OCI-LY1 (cell line): ENCODE measurements at regions not wholly inside any gene's neighbourhood (a gene's known extent, or its start where the extent isn't known, plus 50 kb on each side); places are given as distances from the start of the nearest gene placed in this dataset.

ENCODE experiments used
- CTCF ChIP-seq: fragments of 200-600 bp; sonication (generic), shearing (Covaris generic); IDR thresholded peaks from 2 replicates; pipeline ENCODE4 v1.5.1; 2017; ENCODE audit warnings: mild to moderate bottlenecking, antibody characterized with exemption, low read length, moderate library complexity, mixed read lengths
- EZH2 ChIP-seq: fragments of 200-600 bp; sonication (generic), shearing (Covaris generic); IDR thresholded peaks from 2 replicates; pipeline ENCODE4 v1.8.0; 2017; ENCODE audit warnings: borderline replicate concordance, mixed run types, mild to moderate bottlenecking, antibody characterized with exemption, low read length, moderate library complexity, mixed read lengths

GRCh38 chr4:67014592-67014991 lies 530.7 kb downstream of the CENPC start:
- TF ChIP-seq CTCF (no peak), EZH2 (no peak)
